IPS-20b (cell line): ENCODE measurements at regions not wholly inside any gene's neighbourhood (a gene's known extent, or its start where the extent isn't known, plus 50 kb on each side); places are given as distances from the start of the nearest gene placed in this dataset.
"Not testable (repeated sequence)": the region's sequence is repeated elsewhere in the genome, so short reads cannot be mapped to it uniquely, and the experiment has no call there.

Source experiments
- H3K27ac ChIP-seq: one replicate; pipeline ENCODE4 v1.5.1; 2013; ENCODE audit warnings: low read length
- H3K27me3 ChIP-seq: 2 replicates; pipeline ENCODE4 v1.6.1; 2013; ENCODE audit warnings: mild to moderate bottlenecking, low read length, inconsistent platforms; ENCODE audit not compliant: insufficient read depth
- H3K36me3 ChIP-seq: 2 replicates; pipeline ENCODE4 v1.6.1; 2013; ENCODE audit warnings: low read depth, mild to moderate bottlenecking, inconsistent platforms, low read length, moderate library complexity; ENCODE audit not compliant: insufficient read depth
- H3K4me1 ChIP-seq: 2 replicates; pipeline ENCODE4 v1.6.1; 2013; ENCODE audit warnings: mild to moderate bottlenecking, control low read depth, inconsistent platforms, low read length, moderate library complexity; ENCODE audit not compliant: insufficient read depth
- H3K4me3 ChIP-seq: 2 replicates; pipeline ENCODE4 v1.5.1; 2013; ENCODE audit warnings: mild to moderate bottlenecking, low read length, inconsistent platforms
- H3K9ac ChIP-seq: 2 replicates; pipeline ENCODE4 v1.6.1; 2013; ENCODE audit warnings: low read depth, mild to moderate bottlenecking, inconsistent platforms, low read length, moderate library complexity
- H3K9me3 ChIP-seq: 2 replicates; pipeline ENCODE4 v1.6.1; 2013; ENCODE audit warnings: mild to moderate bottlenecking, low read depth, low read length, inconsistent platforms; ENCODE audit not compliant: insufficient read depth

DNA sequence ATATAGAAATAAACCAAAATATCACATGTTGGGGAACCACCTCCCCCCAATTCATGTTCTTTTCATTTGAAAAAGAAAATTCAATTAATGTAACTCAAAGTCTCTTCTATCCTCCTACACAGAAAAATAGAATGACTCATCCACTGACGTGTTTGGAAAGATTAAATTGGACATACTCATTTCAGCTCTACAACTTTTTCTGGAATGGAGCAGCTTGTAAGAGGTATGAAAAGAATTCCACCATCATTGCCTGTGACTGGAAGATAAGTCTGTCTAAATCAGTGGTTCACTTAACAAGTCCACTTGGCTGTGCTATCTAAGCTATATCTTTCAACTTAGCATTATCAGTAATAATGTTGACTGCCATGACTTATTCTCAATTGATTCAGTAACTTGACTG lies 702.3 kb downstream of the BRINP3 start:
- Histone ChIP-seq H3K36me3 (no peaks in the 10 kb centered on the region), H3K4me1 (no peaks in the 10 kb centered on the region), H3K9me3 (no peaks in the 10 kb centered on the region), H3K4me3 (no peak overlapping the region), H3K9ac (no peak overlapping the region), H3K27me3 (no peaks in the 10 kb centered on the region), H3K27ac (no peak overlapping the region)

DNA sequence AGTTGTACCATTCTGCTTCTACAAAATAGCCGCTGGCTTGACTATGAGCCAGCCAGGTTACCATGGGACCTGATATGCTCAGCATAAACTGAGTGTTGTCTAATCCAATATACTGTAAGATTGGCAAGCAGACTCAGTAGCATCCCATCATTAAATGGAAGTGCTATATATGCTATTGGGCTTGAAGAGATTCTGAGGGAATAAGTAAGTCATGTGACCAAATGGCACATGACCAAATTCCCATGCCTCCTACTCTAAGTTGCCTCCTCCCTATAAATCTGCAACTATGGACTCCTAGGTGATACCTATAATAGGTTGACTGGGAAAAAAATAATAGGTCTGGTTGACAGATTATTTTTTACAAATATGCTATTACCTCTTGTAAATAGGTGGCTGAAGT lies 698.6 kb downstream of the BRINP3 start:
- no peak overlapping the region for H3K4me3 ChIP-seq
- no peak overlapping the region for H3K9ac ChIP-seq
- H3K4me1 ChIP-seq = no peaks in the 10 kb centered on the region
- no peaks in the 10 kb centered on the region for H3K27me3 ChIP-seq
- no peaks in the 10 kb centered on the region for H3K9me3 ChIP-seq
- H3K36me3 ChIP-seq = no peaks in the 10 kb centered on the region
- no peak overlapping the region for H3K27ac ChIP-seq

DNA sequence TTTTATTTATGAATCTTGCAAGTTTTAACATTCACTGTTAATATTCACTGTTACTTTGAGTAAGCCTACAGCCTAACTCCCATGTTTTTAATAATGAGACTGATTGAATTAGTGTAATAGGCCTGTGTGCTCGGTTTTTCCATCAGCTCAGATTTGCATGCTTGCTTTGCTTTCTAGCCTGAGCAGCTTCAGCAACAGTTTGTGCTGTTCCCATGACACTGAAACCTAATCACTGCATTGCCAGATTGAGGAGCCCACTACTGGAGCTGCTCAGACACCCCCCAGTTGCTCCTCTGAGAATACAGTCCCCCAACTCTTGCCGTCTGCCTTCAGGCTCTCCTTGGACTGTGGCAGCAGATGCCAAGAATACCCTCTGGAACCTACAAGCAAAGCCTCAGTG lies 695.4 kb downstream of the BRINP3 start:
- H3K36me3 ChIP-seq = no peaks in the 10 kb centered on the region
- no peaks in the 10 kb centered on the region; the same call in 1 of the 2 replicates for H3K4me1 ChIP-seq

DNA sequence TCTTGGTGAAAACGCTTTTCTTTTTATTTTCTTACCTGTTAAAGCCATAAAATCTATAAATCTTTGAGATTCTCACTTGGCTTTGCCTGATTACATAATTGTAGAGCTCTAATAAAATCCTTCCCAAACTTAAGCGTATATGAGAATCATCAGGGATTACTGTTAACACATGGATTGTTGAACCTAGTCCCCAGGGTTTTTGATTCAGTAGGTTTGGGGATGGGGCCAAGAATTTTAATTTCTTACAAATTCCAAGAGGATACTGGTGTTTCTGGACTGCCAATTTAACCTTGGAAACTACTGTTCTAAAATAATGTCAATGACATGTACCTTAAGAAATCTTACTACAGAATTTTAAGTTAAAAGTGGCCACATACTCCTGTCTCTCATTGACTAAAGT lies 694.2 kb downstream of the BRINP3 start:
- Histone ChIP-seq H3K27ac (no peak overlapping the region), H3K27me3 (no peaks in the 10 kb centered on the region), H3K4me3 (no peak overlapping the region), H3K36me3 (no peaks in the 10 kb centered on the region), H3K9ac (no peak overlapping the region), H3K9me3 (no peaks in the 10 kb centered on the region), H3K4me1 (no peaks in the 10 kb centered on the region; the same call in 1 of the 2 replicates)

More for the DNA sequence above, 695.4 kb downstream of the BRINP3 start:
- Histone ChIP-seq H3K9me3 (no peaks in the 10 kb centered on the region), H3K9ac (no peak overlapping the region), H3K27me3 (no peaks in the 10 kb centered on the region), H3K27ac (no peak overlapping the region), H3K4me3 (no peak overlapping the region)

DNA sequence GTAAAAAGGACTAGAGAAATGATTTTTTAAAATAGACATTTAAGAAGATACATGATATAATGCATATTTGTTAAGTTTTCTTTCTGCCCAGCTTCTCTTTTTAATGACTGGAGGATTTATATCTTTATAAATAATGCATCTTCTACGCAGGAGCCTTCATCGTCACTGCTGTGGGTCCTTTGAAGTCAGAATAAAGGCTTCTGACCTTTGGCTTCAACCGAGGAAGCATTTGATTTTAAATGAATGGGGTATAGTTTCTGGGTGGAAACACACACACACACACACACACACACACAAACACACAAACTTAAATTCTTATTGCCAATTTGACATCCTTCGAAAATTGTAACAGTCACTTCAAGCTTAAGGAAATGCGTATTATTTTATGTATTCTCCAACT lies 690.9 kb downstream of the BRINP3 start:
- Histone ChIP-seq H3K9ac (no peak overlapping the region), H3K27me3 (no peaks in the 10 kb centered on the region), H3K4me1 (no peaks in the 10 kb centered on the region; the same call in 1 of the 2 replicates), H3K36me3 (no peaks in the 10 kb centered on the region), H3K9me3 (no peaks in the 10 kb centered on the region), H3K27ac (no peak overlapping the region), H3K4me3 (no peak overlapping the region)

DNA sequence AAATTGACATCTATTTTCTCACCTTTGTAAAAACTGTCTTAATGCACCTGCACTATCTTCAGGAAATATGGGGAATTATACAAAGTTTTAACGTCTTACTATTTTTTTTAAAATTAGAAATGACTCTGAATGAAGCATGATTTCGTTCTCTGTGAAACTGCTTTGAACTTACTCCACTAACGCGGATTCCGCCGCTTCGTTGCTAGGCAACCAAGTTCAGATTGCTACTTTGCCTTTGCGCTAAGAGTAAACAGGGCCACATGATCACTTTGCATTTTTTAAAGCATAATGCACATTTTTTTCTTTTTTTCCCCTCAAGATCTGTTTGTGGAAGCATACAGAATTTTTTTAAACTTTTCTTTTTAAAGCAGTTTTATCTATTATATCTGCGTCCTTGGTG lies 690.5 kb downstream of the BRINP3 start:
- Histone ChIP-seq H3K9me3 (no peaks in the 10 kb centered on the region), H3K4me3 (no peak overlapping the region), H3K27ac (no peak overlapping the region), H3K9ac (no peak overlapping the region), H3K27me3 (no peaks in the 10 kb centered on the region), H3K36me3 (no peaks in the 10 kb centered on the region), H3K4me1 (no peaks in the 10 kb centered on the region; the same call in 1 of the 2 replicates)

DNA sequence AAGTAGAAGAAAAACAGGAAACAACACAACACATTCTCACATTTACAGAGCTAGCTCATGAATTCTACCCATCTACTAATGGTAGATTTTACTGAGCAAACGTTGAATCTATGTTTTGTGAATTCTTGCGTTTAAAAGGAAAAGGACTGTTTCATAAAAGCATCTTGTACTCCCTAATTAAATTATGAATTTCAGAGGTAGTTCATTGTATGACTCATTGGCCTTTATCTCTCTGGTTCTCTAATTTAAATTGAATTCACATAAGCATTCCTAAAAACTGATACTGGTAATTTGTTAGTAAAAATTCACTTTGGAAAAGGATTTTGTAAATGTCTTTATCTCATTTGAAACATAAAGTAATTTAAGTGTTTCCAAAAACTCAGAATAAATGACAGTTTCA lies 687.3 kb downstream of the BRINP3 start:
- H3K36me3 ChIP-seq = no peaks in the 10 kb centered on the region
- no peaks in the 10 kb centered on the region for H3K27me3 ChIP-seq
- no peak overlapping the region for H3K27ac ChIP-seq
- H3K4me1 ChIP-seq = no peaks in the 10 kb centered on the region; the same call in 1 of the 2 replicates
- H3K9me3 ChIP-seq = no peaks in the 10 kb centered on the region
- no peak overlapping the region for H3K9ac ChIP-seq
- no peak overlapping the region for H3K4me3 ChIP-seq

DNA sequence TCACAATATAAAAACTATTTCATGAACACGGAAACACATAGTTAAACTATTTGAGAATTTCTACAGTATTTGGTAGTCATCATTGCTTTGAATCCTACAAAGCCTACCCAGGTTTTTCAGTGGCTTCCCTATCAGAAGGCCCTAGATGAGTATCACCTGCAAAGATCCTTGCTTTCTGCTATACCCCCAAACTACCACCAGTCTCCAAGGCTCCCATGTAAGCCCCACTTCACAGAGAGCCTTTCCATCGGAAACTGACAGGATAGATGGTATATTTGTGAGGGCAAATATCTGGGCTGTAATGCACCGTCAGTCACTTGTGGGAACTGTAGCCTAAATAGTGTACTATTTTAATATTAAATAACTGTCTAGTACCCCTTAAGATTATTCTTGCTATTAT lies 674.3 kb downstream of the BRINP3 start:
- no peak overlapping the region for H3K9ac ChIP-seq
- H3K27me3 ChIP-seq = no peaks in the 10 kb centered on the region
- H3K9me3 ChIP-seq = no peaks in the 10 kb centered on the region
- no peak overlapping the region for H3K27ac ChIP-seq
- no peaks in the 10 kb centered on the region for H3K4me1 ChIP-seq
- no peak overlapping the region for H3K4me3 ChIP-seq
- H3K36me3 ChIP-seq = no peaks in the 10 kb centered on the region

DNA sequence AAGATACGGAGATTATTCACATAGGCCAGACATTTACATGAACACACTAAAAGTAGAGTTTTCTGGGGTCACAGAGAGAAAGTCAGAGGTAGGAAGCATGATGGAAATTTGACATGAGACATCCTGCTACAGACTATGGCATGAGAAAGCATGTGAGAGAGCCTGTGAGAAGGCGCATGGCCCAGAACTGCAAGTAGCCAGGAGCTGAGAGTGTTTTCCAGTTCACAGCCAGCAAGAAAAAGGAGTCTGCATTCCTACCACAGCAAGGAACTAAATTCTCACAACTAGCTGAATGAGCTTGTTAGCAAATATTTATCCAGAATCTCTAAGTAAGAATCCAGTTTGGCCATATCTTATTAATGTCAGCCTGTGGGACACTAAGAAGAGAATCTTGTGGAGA lies 673.3 kb downstream of the BRINP3 start:
- H3K36me3 ChIP-seq = no peaks in the 10 kb centered on the region
- H3K9ac ChIP-seq = no peak overlapping the region
- no peaks in the 10 kb centered on the region for H3K9me3 ChIP-seq
- H3K4me1 ChIP-seq = no peaks in the 10 kb centered on the region
- no peak overlapping the region for H3K27ac ChIP-seq
- no peaks in the 10 kb centered on the region for H3K27me3 ChIP-seq
- H3K4me3 ChIP-seq = no peak overlapping the region

DNA sequence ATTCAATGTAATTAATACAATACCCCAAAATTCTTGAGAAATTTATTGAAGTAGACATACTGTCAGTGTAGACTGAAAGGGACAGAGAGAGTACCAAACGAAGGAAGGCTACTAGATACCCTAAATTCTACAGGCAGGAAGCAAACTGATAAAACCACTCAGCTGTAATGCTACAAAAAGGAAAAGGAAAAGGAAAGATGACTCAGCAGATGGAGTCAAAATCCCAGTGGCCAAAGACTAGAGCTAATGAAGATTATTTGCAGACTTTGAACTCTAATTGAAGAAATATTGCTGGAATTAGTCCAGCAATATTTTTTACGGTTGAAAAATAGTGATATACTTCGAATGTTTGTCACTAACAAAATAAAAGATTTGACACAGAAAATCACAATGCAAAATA lies 671.9 kb downstream of the BRINP3 start:
- Histone ChIP-seq H3K9ac (no peak overlapping the region), H3K9me3 (no peaks in the 10 kb centered on the region), H3K36me3 (no peaks in the 10 kb centered on the region), H3K4me1 (no peaks in the 10 kb centered on the region), H3K27me3 (no peaks in the 10 kb centered on the region), H3K27ac (no peak overlapping the region), H3K4me3 (no peak overlapping the region)

DNA sequence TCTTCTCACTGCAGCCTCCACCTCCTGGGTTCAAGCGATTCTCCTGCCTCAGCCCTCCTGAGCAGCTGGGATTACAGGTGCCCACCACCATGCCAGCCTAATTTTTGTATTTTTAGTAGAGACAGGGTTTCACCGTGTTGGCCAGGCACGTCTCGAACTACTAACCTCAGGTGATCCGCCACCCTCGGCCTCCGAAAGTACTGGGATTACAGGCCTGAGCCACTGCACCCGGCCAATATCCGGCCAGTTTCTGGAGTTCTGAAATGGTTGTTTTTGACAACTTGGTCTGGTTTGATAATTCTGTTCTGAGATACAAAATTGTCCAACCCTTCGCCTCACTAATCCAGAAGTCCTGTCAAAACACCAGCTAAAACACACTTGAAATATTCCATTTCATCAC lies 667.0 kb downstream of the BRINP3 start:
- not testable (repeated sequence) for H3K4me3 ChIP-seq, H3K27me3 ChIP-seq, H3K36me3 ChIP-seq, H3K9ac ChIP-seq, H3K4me1 ChIP-seq, H3K9me3 ChIP-seq, H3K27ac ChIP-seq

DNA sequence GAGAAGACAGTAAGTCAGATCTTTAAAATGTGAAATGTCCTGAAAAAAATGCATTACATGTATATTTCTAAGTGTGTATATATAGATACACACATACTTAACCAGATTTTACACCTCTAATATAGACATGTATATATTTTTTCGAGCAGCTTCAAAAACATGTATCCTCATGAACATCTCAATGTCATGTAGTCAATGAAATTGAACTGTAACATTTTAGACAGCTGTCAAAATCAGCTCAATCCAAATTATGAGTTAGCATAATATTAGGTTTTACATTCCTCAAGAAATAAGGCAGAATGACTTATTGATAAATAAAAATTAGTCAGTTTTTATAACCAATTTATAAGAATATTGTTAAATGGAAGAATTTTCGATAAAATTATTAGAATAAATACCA lies 665.7 kb downstream of the BRINP3 start:
- H3K9me3 ChIP-seq = no peaks in the 10 kb centered on the region
- H3K9ac ChIP-seq = no peak overlapping the region
- no peaks in the 10 kb centered on the region for H3K36me3 ChIP-seq
- H3K4me3 ChIP-seq = no peak overlapping the region
- no peaks in the 10 kb centered on the region; the same call in 1 of the 2 replicates for H3K4me1 ChIP-seq
- H3K27ac ChIP-seq = no peak overlapping the region
- H3K27me3 ChIP-seq = no peaks in the 10 kb centered on the region

DNA sequence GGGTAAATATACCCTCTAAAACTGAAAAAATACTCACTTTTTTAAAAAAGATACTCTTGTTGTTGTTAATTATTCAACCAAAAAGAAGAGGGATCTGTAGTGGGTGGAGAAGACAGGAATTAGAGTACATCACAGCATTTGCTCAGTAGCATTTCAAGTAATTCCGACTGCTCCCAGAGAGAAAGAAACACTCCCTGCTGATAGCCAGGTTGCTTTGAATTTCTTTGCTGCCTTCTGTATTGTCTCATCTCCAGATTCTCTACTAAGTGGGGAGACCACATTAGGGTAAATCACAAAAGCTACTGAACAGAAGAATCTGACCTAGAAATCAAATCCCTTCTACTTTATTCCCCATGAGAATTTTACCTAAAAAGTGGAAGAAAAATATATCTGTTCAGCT lies 661.1 kb downstream of the BRINP3 start:
- no peaks in the 10 kb centered on the region; the same call in 1 of the 2 replicates for H3K4me1 ChIP-seq
- H3K36me3 ChIP-seq = no peaks in the 10 kb centered on the region
- no peak overlapping the region for H3K9ac ChIP-seq
- no peaks in the 10 kb centered on the region for H3K27me3 ChIP-seq
- no peak overlapping the region for H3K4me3 ChIP-seq
- H3K27ac ChIP-seq = no peak overlapping the region
- H3K9me3 ChIP-seq = no peaks in the 10 kb centered on the region
